RWPE1 (cell line): ENCODE measurements at regions not wholly inside any gene's neighbourhood (a gene's known extent, or its start where the extent isn't known, plus 50 kb on each side); places are given as distances from the start of the nearest gene placed in this dataset.

ENCODE experiments used
- CTCF ChIA-PET: fragments of 350-600 bp; sonication (Branson Sonifier 250); formaldehyde crosslinking; extraction: SDS; loops from one replicate; lab custom pipeline; 2021; lab: Yijun Ruan, JAX
- POLR2A ChIA-PET: fragments of 400-600 bp; formaldehyde crosslinking; extraction: SDS; loops from one replicate; lab custom pipeline; 2020; ENCODE audit warnings: antibody characterized with exemption; ENCODE audit not compliant: low non-redundant PET; lab: Yijun Ruan, JAX
- DNase-seq: peaks from one replicate; pipeline ENCODE4 v3.0.0; 2012; ENCODE audit warnings: low spot score
- H3K27ac ChIP-seq: fragments of 450-650 bp; 2 replicates; pipeline ENCODE4 v1.5.1; 2017
- TF ChIP-seq, protein P1 (sequence below): fragments of 450-650 bp; conservative IDR thresholded peaks from 2 replicates; pipeline ENCODE4 v1.5.1; 2017; ENCODE audit warnings: low read depth, mild to moderate bottlenecking

DNA sequence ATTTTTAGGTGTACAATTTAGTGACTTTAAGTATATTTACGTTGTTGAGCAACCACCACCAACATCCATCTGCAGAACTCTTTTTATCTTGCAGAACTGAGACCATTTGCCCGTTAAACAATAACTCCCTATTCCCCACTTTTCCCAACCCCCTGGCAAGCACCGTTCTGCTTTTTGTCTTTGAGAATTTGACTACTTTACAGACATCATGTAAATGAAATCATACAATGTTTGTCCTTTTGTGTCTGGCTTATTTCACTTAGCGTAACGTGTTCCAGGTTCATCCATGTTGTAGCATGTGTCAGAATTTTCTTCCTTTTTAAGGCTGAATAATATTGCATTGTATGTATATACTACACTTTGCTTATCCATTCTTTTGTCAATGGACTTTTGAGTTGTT, 201.5 kb downstream of the DACT1 start:
- CTCF ChIA-PET, result interaction anchor here (0.6 kb wide), 1 partner anchor 109 kb away, joined by 3 read pairs; no protein-coding TSS in a partner anchor
- DNase-seq, result no peak
- POLR2A ChIA-PET, result no interaction called here
- no peak overlapping the region for H3K27ac ChIP-seq
- TF ChIP-seq, protein P1, sequence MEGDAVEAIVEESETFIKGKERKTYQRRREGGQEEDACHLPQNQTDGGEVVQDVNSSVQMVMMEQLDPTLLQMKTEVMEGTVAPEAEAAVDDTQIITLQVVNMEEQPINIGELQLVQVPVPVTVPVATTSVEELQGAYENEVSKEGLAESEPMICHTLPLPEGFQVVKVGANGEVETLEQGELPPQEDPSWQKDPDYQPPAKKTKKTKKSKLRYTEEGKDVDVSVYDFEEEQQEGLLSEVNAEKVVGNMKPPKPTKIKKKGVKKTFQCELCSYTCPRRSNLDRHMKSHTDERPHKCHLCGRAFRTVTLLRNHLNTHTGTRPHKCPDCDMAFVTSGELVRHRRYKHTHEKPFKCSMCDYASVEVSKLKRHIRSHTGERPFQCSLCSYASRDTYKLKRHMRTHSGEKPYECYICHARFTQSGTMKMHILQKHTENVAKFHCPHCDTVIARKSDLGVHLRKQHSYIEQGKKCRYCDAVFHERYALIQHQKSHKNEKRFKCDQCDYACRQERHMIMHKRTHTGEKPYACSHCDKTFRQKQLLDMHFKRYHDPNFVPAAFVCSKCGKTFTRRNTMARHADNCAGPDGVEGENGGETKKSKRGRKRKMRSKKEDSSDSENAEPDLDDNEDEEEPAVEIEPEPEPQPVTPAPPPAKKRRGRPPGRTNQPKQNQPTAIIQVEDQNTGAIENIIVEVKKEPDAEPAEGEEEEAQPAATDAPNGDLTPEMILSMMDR, result no peak

DNA sequence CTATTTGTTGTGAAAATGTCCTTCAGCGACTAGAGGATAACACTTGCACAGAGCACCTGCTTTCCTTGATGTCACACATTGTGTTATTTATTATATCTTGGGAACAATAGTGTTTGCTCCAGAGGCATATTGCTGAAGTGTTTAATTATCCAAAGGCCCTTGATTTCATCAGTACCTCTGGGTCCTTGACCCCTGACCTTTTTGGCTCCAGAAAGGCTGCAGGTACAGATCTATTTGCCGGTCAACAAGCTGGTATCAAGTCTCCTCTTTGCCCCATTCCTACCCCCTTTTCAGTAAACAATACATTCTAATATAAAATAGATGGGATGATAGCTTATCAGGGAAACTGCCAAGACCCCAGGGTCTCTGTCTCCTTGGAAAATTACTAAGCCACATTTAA, 206.8 kb downstream of the DACT1 start:
- H3K27ac ChIP-seq, result no peak overlapping the region
- ChIA-PET POLR2A (no interaction called here), CTCF (interaction anchor here (0.6 kb wide), 1 partner anchor 22 kb away, joined by 4 read pairs; no protein-coding TSS in a partner anchor)
- DNase-seq, result no peak
- TF ChIP-seq, protein P1, result no peak

DNA sequence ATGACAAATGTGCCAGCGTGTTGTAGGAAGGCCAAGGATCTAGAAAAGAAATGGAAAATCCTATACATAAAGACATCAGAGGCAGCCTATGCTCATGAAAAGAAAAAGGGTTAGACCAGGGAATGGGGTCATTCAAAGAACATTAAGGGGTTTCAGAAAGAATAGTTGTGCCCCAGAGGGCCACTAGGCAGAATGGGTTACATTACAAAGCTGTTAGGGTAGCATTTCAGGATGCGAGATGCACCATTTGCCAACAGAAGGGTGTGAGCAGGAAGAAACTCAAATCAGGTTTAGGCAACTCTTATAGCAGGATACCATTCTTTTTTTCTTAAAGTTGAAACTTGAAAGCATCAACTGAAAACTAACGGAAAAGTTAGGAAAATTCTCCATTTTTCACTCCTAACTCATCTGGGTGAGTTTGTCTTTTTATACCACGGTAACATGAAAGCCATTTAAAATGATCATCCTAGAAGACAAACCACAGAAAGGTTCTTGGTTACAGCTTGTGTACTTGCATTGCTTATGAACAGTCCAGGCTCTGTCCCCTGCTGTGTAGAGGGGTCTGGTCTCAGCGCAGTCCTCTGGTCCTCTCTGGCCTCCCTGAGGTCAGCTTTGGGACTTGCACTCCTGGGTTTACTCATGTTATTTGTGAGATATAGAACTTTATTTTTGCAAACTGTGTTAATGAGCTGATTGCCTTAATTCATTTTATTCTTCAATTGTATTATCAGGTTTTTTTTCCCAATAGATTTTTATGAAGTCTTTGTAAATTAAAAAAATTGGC, 209.1 kb downstream of the DACT1 start:
- POLR2A ChIA-PET, result no interaction called here
- no peak for DNase-seq
- no peak overlapping the region for H3K27ac ChIP-seq
- CTCF ChIA-PET, result interaction anchor here (0.7 kb wide), 1 partner anchor 10 kb away, joined by 3 read pairs; no protein-coding TSS in a partner anchor
- TF ChIP-seq, protein P1, result no peak

DNA sequence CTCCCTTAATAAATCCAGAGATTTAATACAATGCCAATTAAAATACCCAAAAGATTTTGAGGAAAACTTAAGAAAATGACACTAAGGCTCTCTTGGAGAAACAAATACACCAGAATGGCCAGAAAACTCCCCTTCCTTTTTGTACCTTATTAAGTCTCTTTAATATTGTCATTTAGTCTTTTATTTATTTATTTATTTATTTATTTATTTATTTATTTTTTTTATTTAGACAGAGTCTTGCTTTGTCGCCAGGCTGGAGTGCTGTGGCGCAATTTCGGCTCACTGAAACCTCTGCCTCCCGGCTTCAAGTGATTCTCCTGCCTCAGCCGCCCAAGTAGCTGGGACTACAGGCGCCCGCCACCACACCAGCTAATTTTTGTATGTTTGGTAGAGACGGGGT, 210.6 kb downstream of the DACT1 start:
- no peak for DNase-seq
- CTCF ChIA-PET, result interaction anchor here (0.7 kb wide), 1 partner anchor 167 kb away, joined by 7 read pairs; no protein-coding TSS in a partner anchor
- H3K27ac ChIP-seq, result no peak overlapping the region
- POLR2A ChIA-PET, result no interaction called here
- TF ChIP-seq, protein P1, result no peak

DNA sequence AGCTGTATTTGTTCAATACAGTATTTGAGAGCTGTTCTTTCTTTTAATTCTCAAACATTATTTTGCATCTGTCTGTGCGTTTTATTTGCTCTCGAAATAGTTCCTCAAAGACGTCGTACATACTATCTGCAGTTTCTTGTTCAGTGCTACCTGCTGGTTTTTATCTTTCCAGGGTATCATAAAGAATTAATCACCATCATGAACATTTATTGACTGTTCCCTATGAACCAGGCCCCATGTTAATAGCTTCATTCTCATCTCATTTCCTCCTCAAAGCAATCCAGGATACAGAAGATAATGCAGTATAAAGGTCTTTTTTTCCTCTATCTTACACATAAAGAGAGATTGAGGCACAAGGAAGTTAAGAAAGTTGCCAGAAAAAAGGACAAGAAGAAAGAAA, 211.8 kb downstream of the DACT1 start:
- ChIA-PET CTCF (interaction anchor here (0.6 kb wide), 1 partner anchor 295 kb away, joined by 3 read pairs; no protein-coding TSS in a partner anchor), POLR2A (no interaction called here)
- H3K27ac ChIP-seq, result no peak overlapping the region
- TF ChIP-seq, protein P1, result no peak
- DNase-seq, result no peak

DNA sequence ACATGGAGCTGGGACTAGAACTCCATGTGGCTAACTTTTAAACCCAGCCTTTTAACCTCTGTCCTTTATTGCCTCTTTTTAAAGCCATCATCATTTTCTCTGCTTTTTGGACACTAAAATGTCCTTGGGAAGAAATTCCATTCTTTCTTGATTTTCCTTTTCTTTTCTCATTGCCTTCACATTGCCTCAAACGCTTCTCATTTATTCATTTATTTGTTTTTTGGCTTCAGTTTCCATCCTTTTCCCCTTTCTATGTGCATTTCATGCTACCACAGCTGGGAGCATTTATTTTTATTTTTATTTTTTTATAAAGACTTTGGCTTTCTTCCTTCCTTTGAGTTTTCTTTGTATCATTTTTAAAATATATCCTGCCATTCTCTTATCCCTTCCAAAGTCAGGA, 212.2 kb downstream of the DACT1 start:
- no peak overlapping the region for H3K27ac ChIP-seq
- ChIA-PET POLR2A (no interaction called here), CTCF (interaction anchor here (0.6 to 0.7 kb wide), 2 partner anchors 181 to 295 kb away, joined by 3 to 4 read pairs; no protein-coding TSS in a partner anchor)
- DNase-seq, result no peak
- TF ChIP-seq, protein P1, result no peak
